Kidney (tissue), 13 donors: ENCODE measurements at regions not wholly inside any gene's neighbourhood (a gene's known extent, or its start where the extent isn't known, plus 50 kb on each side); places are given as distances from the start of the nearest gene placed in this dataset.
A peak's percentile ranks its signal among the peaks of the same experiment; 100 is the strongest.

Experiments used
- DNase-seq, 5 donors: peaks; one replicate each; pipeline ENCODE4 v3.0.0-alpha.2; 2013 to 2020
- FAIRE-seq: peaks from 2 replicates; lab custom pipeline; 2012; peaks lifted over from hg19 to GRCh38; lab: Jason Lieb, UNC
- H3K27ac ChIP-seq, 2 donors: one replicate each; pipeline ENCODE4 v1.7.0; 2013; ENCODE audit warnings: low read depth in 2 of 2, low read length in 2 of 2, inconsistent platforms in 1 of 2
- H3K27me3 ChIP-seq: one replicate; pipeline ENCODE4 v1.7.1; 2013; ENCODE audit warnings: low read length, inconsistent platforms; ENCODE audit not compliant: control insufficient read depth, insufficient read depth
- H3K36me3 ChIP-seq, 3 donors: one replicate each; pipeline versions ENCODE4 v1.7.0 to v1.7.1; 2013; ENCODE audit warnings: low read length in 3 of 3, control low read depth in 1 of 3, inconsistent platforms in 1 of 3; ENCODE audit not compliant: insufficient read depth in 3 of 3, control insufficient read depth in 2 of 3
- H3K4me1 ChIP-seq, 3 donors: one replicate each; pipeline versions ENCODE4 v1.7.0 to v1.7.1; 2013; ENCODE audit warnings: low read length in 3 of 3, inconsistent platforms in 1 of 3, low read depth in 1 of 3; ENCODE audit not compliant: control insufficient read depth in 2 of 3, insufficient read depth in 2 of 3
- H3K4me3 ChIP-seq, 3 donors: one replicate each; pipeline versions ENCODE4 v1.7.0 to v1.8.1; 2013; ENCODE audit warnings: low read length in 3 of 3, control low read depth in 1 of 3, inconsistent platforms in 1 of 3
- H3K9ac ChIP-seq, 3 donors: one replicate each; pipeline versions ENCODE4 v1.7.0 to v1.7.1; 2013; ENCODE audit warnings: low read length in 3 of 3, control low read depth in 1 of 3, inconsistent platforms in 1 of 3
- H3K9me3 ChIP-seq, 3 donors: one replicate each; pipeline versions ENCODE4 v1.7.0 to v1.7.1; 2013; ENCODE audit warnings: low read length in 3 of 3, control low read depth in 1 of 3, inconsistent platforms in 1 of 3; ENCODE audit not compliant: control insufficient read depth in 2 of 3, insufficient read depth in 1 of 3
- CTCF ChIP-seq: IDR thresholded peaks from 3 replicates; pipeline ENCODE4 v1.5.1; 2012; ENCODE audit warnings: mild to moderate bottlenecking, moderate library complexity, borderline replicate concordance; ENCODE audit not compliant: insufficient read depth; ENCODE audit errors: extremely low read depth
- intact Hi-C: fragments of 100-400 bp; cut with DNase I; formaldehyde crosslinking; loops from one replicate; pipeline ENCODE4 v1.11.1; 2022
- donor health status: control.
- donor health status: control.
- donor health status: control.
- donor health status: control.
- donor health status: control.
- donor health status: DM: yes; HTN: yes; CAD: no.
- donor health status: Normal renal cell carcinoma (clear cell type).

- Histone ChIP-seq H3K4me1 (no peaks in the 10 kb centered on the region), H3K9ac (no peak overlapping the region), H3K36me3 (no peaks in the 10 kb centered on the region), H3K4me3 (no peak overlapping the region), H3K27me3 (no peaks in the 10 kb centered on the region), H3K27ac (no peak overlapping the region), H3K9me3 (no peaks in the 10 kb centered on the region)
- intact Hi-C loops: no loop called here
- DNase-seq (no peak), FAIRE-seq (no peak)
- no peak for TF ChIP-seq CTCF
Measured at GRCh38 chr9:89718176-89718575, 113.4 kb downstream of the GADD45G start.

GRCh38 chr9:89718651-89719050 is 113.8 kb downstream of the GADD45G start:
- FAIRE-seq (no peak), DNase-seq (no peak)
- no peak overlapping the region for H3K4me3 ChIP-seq
- intact Hi-C loops: no loop called here
- H3K36me3 ChIP-seq: no peaks in the 10 kb centered on the region
- no peaks in the 10 kb centered on the region for H3K27me3 ChIP-seq
- no peaks in the 10 kb centered on the region for H3K4me1 ChIP-seq
- no peaks in the 10 kb centered on the region for H3K9me3 ChIP-seq
- no peak for TF ChIP-seq CTCF
- no peak overlapping the region for H3K27ac ChIP-seq
- H3K9ac ChIP-seq: no peak overlapping the region

- no peaks in the 10 kb centered on the region for H3K27me3 ChIP-seq
- no peaks in the 10 kb centered on the region for H3K9me3 ChIP-seq
- intact Hi-C loops: no loop called here
- H3K4me1 ChIP-seq: no peaks in the 10 kb centered on the region
- no peak overlapping the region for H3K9ac ChIP-seq
- H3K4me3 ChIP-seq: no peak overlapping the region
- DNase-seq (no peak), FAIRE-seq (no peak)
- no peak overlapping the region for H3K27ac ChIP-seq
- no peak for TF ChIP-seq CTCF
- no peaks in the 10 kb centered on the region for H3K36me3 ChIP-seq
Measured at GRCh38 chr9:89719202-89719601, 114.4 kb downstream of the GADD45G start.

GRCh38 chr9:89720696-89721175 is 115.9 kb downstream of the GADD45G start:
- intact Hi-C loops: no loop called here
- no peak overlapping the region for H3K9ac ChIP-seq
- H3K4me1 ChIP-seq: no peaks in the 10 kb centered on the region
- H3K9me3 ChIP-seq: no peaks in the 10 kb centered on the region
- TF ChIP-seq CTCF: no peak
- DNase-seq (peak in 1 of 5 donors; percentile 34), FAIRE-seq (no peak)
- no peak overlapping the region for H3K4me3 ChIP-seq
- no peak overlapping the region for H3K27ac ChIP-seq
- H3K27me3 ChIP-seq: no peaks in the 10 kb centered on the region
- no peaks in the 10 kb centered on the region for H3K36me3 ChIP-seq
